ENCODE measurements at regions not wholly inside any gene's neighbourhood (a gene's known extent, or its start where the extent isn't known, plus 50 kb on each side); places are given as distances from the start of the nearest gene placed in this dataset.

GRCh38 chr11:110972640-110973039, 260.4 kb upstream of the ARHGAP20 start:
- Histone ChIP-seq H3K4me3 (ENCODE audit: low read depth in 2 of 2, low read length in 2 of 2) (no peak overlapping the region), H3K36me3 (ENCODE audit: control insufficient read depth, insufficient read depth, low read length) (no peaks in the 10 kb centered on the region), H3K4me1 (ENCODE audit: control insufficient read depth, insufficient read depth, low read length) (no peaks in the 10 kb centered on the region), H3K9me3 (ENCODE audit: control insufficient read depth, insufficient read depth, low read depth, low read length) (no peaks in the 10 kb centered on the region), H3K27me3 (ENCODE audit: control insufficient read depth, insufficient read depth, low read length) (no peaks in the 10 kb centered on the region), H3K27ac (ENCODE audit: low read length) (no peak overlapping the region)
- intact Hi-C loops (cut with micrococcal nuclease; ENCODE audit: unreplicated experiment) = no loop called here
- DNase-seq (ENCODE audit: low read depth, low spot score) (no peak), ATAC-seq (no peak)
- in situ Hi-C loops (cut with HindIII; ENCODE audit: low pct_unique_long_range_greater_than_20kb, low sequenced_read_pairs) = no loop called here
- BruUV-seq (replicated peaks) = no TSS peak
- ChIA-PET POLR2A (interaction anchor here (0.7 kb wide), 1 partner anchor 1496 kb away, joined by 3 read pairs; no protein-coding TSS in a partner anchor), CTCF (no interaction called here)
- TF ChIP-seq SIN3A (IDR thresholded peaks at IDR 0.05; ENCODE audit: borderline replicate concordance, insufficient read depth, low read depth, low read length) (no peak), REST (IDR thresholded peaks at IDR 0.05; ENCODE audit: insufficient read depth in 1 of 2, low read depth in 2 of 2, low read length in 1 of 2) (no peak), POLR2AphosphoS5 (IDR thresholded peaks at IDR 0.05; ENCODE audit: low read depth, low read length) (no peak)

- POLR2A ChIA-PET = no interaction called here
- BruUV-seq (replicated peaks) = no TSS peak
- no peak for ATAC-seq
- Histone ChIP-seq H3K36me3 (ENCODE audit: control insufficient read depth, insufficient read depth, low read length) (no peaks in the 10 kb centered on the region), H3K27ac (ENCODE audit: low read length) (no peak overlapping the region), H3K4me1 (ENCODE audit: control insufficient read depth, insufficient read depth, low read length) (no peaks in the 10 kb centered on the region), H3K9me3 (ENCODE audit: control insufficient read depth, insufficient read depth, low read depth, low read length) (no peaks in the 10 kb centered on the region), H3K4me3 (ENCODE audit: low read depth in 2 of 2, low read length in 2 of 2) (no peak overlapping the region), H3K27me3 (ENCODE audit: control insufficient read depth, insufficient read depth, low read length) (no peaks in the 10 kb centered on the region)
- TF ChIP-seq REST (IDR thresholded peaks at IDR 0.05; ENCODE audit: insufficient read depth in 1 of 2, low read depth in 2 of 2, low read length in 1 of 2) = no peak
- no peak for TF ChIP-seq POLR2AphosphoS5 (IDR thresholded peaks at IDR 0.05; ENCODE audit: low read depth, low read length)
- TF ChIP-seq, protein P1, sequence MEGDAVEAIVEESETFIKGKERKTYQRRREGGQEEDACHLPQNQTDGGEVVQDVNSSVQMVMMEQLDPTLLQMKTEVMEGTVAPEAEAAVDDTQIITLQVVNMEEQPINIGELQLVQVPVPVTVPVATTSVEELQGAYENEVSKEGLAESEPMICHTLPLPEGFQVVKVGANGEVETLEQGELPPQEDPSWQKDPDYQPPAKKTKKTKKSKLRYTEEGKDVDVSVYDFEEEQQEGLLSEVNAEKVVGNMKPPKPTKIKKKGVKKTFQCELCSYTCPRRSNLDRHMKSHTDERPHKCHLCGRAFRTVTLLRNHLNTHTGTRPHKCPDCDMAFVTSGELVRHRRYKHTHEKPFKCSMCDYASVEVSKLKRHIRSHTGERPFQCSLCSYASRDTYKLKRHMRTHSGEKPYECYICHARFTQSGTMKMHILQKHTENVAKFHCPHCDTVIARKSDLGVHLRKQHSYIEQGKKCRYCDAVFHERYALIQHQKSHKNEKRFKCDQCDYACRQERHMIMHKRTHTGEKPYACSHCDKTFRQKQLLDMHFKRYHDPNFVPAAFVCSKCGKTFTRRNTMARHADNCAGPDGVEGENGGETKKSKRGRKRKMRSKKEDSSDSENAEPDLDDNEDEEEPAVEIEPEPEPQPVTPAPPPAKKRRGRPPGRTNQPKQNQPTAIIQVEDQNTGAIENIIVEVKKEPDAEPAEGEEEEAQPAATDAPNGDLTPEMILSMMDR (IDR thresholded peaks at IDR 0.05) = no peak
- TF ChIP-seq TCF7L2 (IDR thresholded peaks at IDR 0.05; ENCODE audit: low read depth, low read length) = no peak
- no peak for TF ChIP-seq SIN3A (IDR thresholded peaks at IDR 0.05; ENCODE audit: borderline replicate concordance, insufficient read depth, low read depth, low read length)
- CTCF ChIA-PET = no interaction called here
- in situ Hi-C loops (cut with HindIII; ENCODE audit: low pct_unique_long_range_greater_than_20kb, low sequenced_read_pairs) = no loop called here
- no peak for DNase-seq (ENCODE audit: low read depth, low spot score)
- intact Hi-C loops (cut with micrococcal nuclease; ENCODE audit: unreplicated experiment) = no loop called here
Observed at GRCh38 chr11:110972106-110972505, 259.9 kb upstream of the ARHGAP20 start.
